ENCODE measurements at regions not wholly inside any gene's neighbourhood (a gene's known extent, or its start where the extent isn't known, plus 50 kb on each side); places are given as distances from the start of the nearest gene placed in this dataset.

GRCh38 chr21:45351526-45352275 is 53.3 kb upstream of the COL18A1 start:
- WGBS, 3 donors = 71 to 78% (median 75%) methylated on average over 12 of the region's 12 CpGs
- Histone ChIP-seq H3K36me3 (ENCODE audit: insufficient read depth in 1 of 2, low read depth in 1 of 2) (no peaks in the 10 kb centered on the region), H3K27ac (no peak overlapping the region), H3K4me3 (no peak overlapping the region), H3K4me1 (no peaks in the 10 kb centered on the region), H3K27me3 (ENCODE audit: insufficient read depth in 3 of 3, low read length in 2 of 3) (peaks cover 0 to 37% (median 6%) of the 10 kb centered on the region in 3 donors), H3K9me3 (no peaks in the 10 kb centered on the region)
- ATAC-seq = no peak
- TF ChIP-seq, protein P1, sequence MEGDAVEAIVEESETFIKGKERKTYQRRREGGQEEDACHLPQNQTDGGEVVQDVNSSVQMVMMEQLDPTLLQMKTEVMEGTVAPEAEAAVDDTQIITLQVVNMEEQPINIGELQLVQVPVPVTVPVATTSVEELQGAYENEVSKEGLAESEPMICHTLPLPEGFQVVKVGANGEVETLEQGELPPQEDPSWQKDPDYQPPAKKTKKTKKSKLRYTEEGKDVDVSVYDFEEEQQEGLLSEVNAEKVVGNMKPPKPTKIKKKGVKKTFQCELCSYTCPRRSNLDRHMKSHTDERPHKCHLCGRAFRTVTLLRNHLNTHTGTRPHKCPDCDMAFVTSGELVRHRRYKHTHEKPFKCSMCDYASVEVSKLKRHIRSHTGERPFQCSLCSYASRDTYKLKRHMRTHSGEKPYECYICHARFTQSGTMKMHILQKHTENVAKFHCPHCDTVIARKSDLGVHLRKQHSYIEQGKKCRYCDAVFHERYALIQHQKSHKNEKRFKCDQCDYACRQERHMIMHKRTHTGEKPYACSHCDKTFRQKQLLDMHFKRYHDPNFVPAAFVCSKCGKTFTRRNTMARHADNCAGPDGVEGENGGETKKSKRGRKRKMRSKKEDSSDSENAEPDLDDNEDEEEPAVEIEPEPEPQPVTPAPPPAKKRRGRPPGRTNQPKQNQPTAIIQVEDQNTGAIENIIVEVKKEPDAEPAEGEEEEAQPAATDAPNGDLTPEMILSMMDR (IDR thresholded peaks at IDR 0.05) = no peak
- peak in 1 of 2 donors; percentile 38 for DNase-seq
- intact Hi-C loops (cut with DNase I) = loop anchor here in 1 of 2 donors (5.0 kb wide), 1 partner anchor 34 kb away; no protein-coding TSS in a partner anchor

- Histone ChIP-seq H3K4me1 (no peaks in the 10 kb centered on the region), H3K27me3 (ENCODE audit: insufficient read depth in 3 of 3, low read length in 2 of 3) (peaks cover 0 to 28% (median 2%) of the 10 kb centered on the region in 3 donors), H3K4me3 (no peak overlapping the region), H3K27ac (no peak overlapping the region), H3K9me3 (no peaks in the 10 kb centered on the region), H3K36me3 (ENCODE audit: insufficient read depth in 1 of 2, low read depth in 1 of 2) (no peaks in the 10 kb centered on the region)
- ATAC-seq (no peak), DNase-seq (peak in 1 of 2 donors; percentile 49)
- 86 to 89% (median 87%) methylated on average over 26 of the region's 26 CpGs for WGBS, 3 donors
- TF ChIP-seq, protein P1 (IDR thresholded peaks at IDR 0.05) = no peak
- intact Hi-C loops (cut with DNase I) = loop anchor here in 1 of 2 donors (5.0 kb wide), 1 partner anchor 35 kb away; no protein-coding TSS in a partner anchor
Measured at GRCh38 chr21:45352621-45353139, 52.3 kb upstream of the COL18A1 start.

- no peaks in the 10 kb centered on the region for H3K36me3 ChIP-seq (ENCODE audit: insufficient read depth in 1 of 2, low read depth in 1 of 2)
- DNase-seq = no peak
- TF ChIP-seq, protein P1 (IDR thresholded peaks at IDR 0.05) = no peak
- ATAC-seq = no peak
- no peak overlapping the region for H3K27ac ChIP-seq
- no peaks in the 10 kb centered on the region for H3K4me1 ChIP-seq
- peaks cover 0 to 28% (median 2%) of the 10 kb centered on the region in 3 donors for H3K27me3 ChIP-seq (ENCODE audit: insufficient read depth in 3 of 3, low read length in 2 of 3)
- no peak overlapping the region for H3K4me3 ChIP-seq
- no peaks in the 10 kb centered on the region for H3K9me3 ChIP-seq
- 62 to 67% (median 62%) methylated on average over 3 of the region's 3 CpGs for WGBS, 3 donors
- intact Hi-C loops (cut with DNase I) = loop anchor here in 1 of 2 donors (5.0 kb wide), 1 partner anchor 36 kb away; no protein-coding TSS in a partner anchor
Measured at GRCh38 chr21:45353200-45353599, 51.8 kb upstream of the COL18A1 start.

- H3K27me3 ChIP-seq (ENCODE audit: insufficient read depth in 3 of 3, low read length in 2 of 3) = peaks cover 0 to 23% (median 2%) of the 10 kb centered on the region in 3 donors
Measured at GRCh38 chr21:45354970-45355369, 50.0 kb upstream of the COL18A1 start.

More at GRCh38 chr21:45354970-45355369, 50.0 kb upstream of the COL18A1 start:
- Histone ChIP-seq H3K27ac (peak overlapping the region; percentile 73), H3K9me3 (no peaks in the 10 kb centered on the region), H3K36me3 (ENCODE audit: insufficient read depth in 1 of 2, low read depth in 1 of 2) (no peaks in the 10 kb centered on the region), H3K4me3 (no peak overlapping the region), H3K4me1 (no peaks in the 10 kb centered on the region)
- TF ChIP-seq, protein P1 (IDR thresholded peaks at IDR 0.05) = no peak
- intact Hi-C loops (cut with DNase I) = loop anchor here in 1 of 2 donors (5.0 kb wide), 2 partner anchors 38 to 48 kb away; no protein-coding TSS in a partner anchor
- ATAC-seq = no peak
- WGBS, 3 donors = 63 to 79% (median 69%) methylated on average over 5 of the region's 5 CpGs
- DNase-seq = no peak
